Embryonic facial prominence (tissue), 1 donor: ENCODE measurements at regions not wholly inside any gene's neighbourhood (a gene's known extent, or its start where the extent isn't known, plus 50 kb on each side); places are given as distances from the start of the nearest gene placed in this dataset.
"Not testable (repeated sequence)": the region's sequence is repeated elsewhere in the genome, so short reads cannot be mapped to it uniquely, and the experiment has no call there.

Experiments
- DNase-seq: peaks from one replicate; pipeline ENCODE4 v3.0.0-alpha.2; 2016; ENCODE audit errors: extremely low spot score

DNA sequence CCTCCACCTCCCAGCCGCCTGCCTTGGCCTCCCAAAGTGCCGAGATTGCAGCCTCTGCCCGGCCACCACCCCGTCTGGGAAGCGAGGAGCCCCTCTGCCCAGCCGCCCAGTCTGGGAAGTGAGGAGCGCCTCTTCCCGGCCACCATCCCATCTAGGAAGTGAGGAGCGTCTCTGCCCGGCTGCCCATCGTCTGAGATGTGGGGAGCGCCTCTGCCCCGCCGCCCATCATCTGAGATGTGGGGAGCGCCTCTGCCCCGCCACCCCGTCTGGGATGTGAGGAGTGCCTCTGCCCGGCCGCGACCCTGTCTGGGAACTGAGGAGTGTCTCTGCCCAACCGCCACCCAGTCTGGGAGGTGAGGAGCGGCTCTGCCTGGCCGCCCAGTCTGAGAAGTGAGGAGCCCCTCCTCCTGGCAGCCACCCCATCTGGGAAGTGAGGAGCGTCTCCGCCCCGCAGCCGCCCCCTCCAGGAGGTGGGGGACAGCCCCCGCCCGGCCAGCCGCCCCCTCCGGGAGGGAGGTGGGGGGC, 296.3 kb downstream of the HNRNPD start:
- not testable (repeated sequence) for DNase-seq

DNA sequence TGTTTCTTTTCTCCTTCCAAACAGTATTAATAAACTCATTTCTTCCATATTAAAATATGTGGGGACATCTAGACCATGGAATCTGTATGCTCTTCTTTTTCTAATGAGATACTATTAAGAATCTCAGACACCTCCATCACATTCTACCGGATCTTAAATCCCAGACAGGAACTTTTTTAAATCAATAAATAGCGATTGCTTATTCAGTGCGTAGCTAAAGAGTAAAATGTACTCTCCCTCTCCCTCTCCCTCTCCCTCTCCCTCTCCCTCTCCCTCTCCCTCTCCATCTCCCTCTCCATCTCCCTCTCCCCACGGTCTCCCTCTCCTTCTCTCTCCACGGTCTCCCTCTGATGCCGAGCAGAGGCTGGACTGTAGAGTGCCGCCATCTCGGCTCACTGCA, 297.0 kb downstream of the HNRNPD start:
- DNase-seq = no peak

DNA sequence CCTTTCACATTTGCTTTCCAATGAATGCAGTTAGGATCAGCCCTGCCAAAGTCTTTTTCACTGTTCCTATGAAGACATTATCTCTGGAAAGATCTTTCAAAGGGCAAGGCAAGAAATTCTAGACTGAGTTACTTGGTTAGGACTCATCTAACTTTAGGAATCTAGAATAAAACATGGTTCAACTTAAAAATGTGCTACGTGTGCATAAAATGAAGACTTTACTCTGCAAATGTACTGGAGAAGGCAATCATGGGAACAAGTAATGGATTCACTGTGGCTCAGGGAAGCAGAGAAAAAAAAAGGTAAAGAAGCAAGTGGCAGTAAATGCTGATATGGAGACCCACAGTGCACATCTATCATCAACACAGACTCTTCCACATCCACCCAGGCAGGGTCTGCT, 297.4 kb downstream of the HNRNPD start:
- DNase-seq = no peak

DNA sequence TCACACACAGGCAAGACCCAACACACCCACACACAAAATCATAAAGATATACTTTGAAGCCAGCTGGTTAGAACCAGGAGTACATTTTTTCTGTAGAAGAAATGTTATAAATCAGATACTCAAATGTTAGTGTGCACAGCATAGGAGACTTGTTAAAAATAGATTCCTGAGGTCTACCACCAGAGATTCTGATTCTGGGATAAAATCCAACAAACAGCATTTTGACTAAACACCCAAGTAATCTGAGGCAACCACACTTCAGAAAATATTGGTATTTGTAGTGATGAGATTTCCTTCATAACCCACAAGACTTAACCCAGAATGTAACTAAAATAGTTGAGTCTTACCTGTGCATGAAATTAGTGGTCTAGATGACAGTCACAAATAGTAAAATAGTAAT, 301.8 kb downstream of the HNRNPD start:
- DNase-seq = no peak

DNA sequence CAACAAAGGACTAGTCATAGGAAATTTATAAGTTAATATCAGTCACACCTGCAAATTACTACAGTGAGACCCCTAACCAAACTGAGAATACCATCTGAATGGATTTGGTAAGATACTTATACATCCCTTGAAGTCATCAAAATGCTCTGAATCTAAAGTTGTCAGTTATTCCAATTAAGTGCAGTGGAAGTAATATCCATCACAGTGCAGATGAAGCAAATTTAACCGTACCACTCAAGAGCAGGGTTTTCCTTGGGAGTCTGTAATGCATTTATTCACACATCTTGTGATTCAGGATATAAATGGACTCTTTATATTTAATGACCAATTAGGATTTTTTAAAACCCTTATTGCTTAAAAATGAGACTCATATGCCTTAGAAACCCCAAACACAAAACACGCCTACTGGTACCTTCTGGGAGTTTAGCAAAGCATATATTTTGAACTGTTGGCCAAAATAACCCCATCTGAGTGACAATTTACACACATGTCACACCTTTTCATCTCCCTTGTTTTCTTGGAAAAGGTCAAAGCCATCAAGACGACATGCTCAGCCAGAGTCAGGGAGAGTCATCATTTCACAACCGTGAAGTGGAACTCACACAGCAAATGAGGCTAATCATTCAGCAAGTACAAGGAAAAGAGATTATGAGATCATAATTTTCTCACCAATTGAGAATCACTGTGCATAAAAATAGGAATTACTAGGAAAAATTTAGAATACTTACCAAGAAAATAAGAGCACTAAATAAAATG, 303.7 kb downstream of the HNRNPD start:
- no peak for DNase-seq

DNA sequence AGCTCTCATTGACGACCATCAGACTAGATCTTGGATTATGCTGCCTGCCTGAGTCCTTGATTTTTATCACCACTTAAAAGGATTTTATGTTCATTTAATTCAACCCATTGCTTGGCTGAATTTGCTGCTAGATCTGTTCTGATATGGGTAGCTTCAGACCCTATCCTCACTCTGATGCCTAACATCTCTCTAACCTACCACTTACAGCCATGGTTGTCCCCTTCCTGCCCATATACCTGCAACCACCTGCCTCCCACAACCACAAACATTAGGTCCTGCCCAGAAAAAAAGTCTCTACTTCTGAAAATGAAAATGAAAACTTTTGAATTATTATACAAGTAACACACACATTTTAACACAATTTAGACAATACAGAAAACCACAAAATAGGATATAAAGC, 310.8 kb downstream of the HNRNPD start:
- DNase-seq = no peak

DNA sequence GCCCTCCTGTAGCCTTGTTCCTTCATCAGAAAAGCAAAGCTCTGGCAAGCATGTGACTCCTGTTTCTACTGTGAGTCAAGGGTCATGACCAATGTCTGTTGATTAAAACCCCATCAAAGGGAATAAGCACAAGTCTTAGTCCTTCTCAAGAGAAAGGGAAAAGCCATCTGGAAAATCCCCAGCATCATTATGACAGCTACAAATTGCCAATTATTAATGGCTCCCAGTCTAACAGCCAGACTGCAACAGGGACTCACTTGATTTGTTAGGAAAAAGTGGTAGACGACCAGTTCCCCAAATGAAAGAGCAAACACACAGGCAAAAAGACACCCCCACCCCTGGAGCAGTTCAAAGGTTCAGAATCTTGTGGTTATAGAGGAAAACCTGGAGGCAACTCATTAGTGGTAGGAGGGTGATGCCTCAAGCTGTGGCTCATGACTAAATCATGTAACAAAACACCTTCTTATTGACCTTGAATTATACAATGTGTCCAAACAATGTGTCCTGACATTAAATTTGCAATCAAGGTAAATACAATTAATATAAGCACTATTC, 315.7 kb downstream of the HNRNPD start:
- DNase-seq = no peak

DNA sequence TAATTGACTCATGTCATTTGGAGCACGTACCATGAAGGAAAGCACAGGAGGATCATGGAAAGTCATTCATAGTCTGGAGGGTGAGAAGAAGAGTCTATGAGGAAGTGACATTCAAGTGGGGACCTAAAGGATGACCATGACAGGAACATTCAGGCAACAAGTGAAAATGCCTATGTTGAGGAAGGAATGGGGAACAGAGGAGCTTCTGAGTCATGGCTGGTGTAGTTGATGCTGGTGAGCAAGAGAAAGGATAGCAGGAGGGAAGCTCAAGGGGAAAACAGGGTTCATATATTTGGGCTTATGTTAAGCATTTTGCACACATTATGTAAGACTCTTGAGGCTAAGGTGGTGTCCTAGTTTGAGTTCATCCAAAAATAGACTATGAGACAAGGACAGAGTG, 318.6 kb downstream of the HNRNPD start:
- DNase-seq = no peak

DNA sequence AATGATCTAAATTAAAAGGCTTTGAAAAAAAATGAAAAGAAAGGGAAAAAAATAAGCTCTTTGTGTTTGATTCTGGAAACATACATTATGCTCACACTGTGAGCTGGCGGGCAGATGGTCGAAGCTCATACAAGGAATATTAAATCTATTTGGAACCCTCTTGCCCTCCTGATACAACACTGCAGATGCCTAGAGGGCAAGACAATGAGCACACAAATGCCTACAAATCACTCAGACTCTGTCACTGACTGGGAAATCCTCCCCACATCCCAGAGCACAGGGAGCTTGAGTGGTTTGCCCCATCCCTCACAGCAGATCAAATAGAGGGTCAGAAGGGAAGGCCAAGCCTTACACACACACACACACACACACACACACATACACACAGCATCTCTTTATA, 320.4 kb downstream of the HNRNPD start:
- DNase-seq = no peak

DNA sequence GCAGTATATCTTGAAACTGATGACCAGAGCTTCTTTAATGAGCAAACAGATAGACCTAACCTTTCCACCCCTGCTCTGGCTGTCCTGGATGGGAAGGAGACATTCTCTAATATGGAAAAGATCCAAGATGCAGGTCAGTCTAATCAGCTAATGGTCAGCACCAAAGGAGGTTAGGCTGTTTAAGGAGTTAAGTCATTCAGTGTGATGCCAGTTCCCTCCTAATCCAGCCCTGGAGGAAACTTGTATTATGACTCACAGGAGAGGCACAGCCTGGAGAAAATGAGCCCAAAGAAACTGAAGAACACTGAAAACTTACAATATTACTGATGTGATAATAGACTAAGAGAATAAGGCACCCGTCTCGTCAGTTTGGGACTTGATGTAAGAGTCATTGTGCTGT, 323.0 kb downstream of the HNRNPD start:
- no peak for DNase-seq

DNA sequence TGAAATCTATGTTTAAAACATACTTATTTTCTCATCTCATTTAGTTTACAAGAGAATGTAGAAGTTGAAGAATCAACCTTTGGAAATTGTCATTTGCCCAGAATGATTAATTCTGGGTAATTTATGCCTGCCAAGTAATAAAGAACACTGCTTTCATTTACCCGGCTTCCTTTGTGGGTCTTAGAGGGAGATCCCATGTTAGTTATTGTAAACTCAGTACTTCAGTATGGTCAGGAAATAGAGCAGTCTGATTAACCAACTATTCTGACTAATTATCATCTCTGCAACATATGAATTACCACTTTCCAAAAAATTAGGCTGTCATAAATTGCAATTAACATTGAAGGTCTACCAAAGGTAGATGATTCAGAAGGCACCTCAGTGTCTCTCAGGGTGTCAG, 324.5 kb downstream of the HNRNPD start:
- DNase-seq = no peak

DNA sequence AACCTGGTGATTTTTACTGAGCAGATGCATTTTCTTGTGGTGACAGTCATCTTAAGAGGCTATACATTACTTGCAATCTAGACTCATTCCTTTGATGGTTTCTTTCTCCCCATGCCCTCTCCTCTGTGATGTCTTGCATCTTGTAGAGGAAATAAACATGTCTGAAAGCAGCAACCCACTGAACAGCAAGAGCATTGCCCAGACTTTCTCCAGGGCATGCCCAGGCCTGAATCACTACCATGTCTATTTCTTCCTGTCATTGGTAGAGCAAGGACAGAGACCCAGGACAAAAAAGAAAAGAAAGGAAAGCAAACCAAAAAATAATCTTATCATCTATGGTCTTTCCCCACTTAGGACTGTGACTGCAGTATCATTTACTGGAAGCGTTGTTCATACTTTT, 326.1 kb downstream of the HNRNPD start:
- DNase-seq = no peak

DNA sequence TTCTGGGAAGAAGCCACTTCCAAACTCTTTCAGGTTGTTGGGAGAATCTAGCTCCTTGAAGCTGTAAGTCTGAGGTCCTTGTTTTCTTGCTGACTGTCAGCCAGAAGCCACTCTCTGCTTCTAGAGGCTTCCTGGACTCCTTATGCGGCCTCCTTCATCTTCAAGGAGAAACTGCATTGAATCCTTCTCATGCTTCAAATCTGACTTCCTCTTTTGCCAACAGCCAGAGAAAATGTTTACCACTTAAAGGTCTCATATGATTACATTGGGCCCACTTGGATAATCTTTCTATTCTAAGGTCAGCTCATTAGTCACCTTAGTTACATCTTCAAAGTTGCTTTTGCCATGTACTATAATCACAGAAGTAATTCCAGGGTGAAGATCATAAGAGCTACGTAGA, 327.0 kb downstream of the HNRNPD start:
- no peak for DNase-seq

DNA sequence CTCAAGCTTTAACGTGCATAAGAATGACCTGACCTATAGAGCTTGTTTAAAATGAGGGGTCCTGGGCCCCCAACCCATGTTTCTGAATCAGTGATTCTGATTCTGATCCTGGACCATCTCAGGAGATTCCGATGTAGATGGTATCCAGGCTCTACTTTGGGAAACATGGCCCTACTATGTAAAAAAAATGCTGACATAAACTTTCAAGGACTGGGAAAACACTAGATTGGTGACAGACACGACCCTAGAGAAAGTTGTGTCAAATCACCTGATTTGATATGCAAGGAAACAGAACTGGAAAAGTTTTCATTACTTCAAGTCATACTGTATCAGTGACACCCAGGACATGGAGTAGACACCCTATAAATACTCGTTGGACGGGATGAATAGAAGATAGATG, 328.5 kb downstream of the HNRNPD start:
- no peak for DNase-seq

DNA sequence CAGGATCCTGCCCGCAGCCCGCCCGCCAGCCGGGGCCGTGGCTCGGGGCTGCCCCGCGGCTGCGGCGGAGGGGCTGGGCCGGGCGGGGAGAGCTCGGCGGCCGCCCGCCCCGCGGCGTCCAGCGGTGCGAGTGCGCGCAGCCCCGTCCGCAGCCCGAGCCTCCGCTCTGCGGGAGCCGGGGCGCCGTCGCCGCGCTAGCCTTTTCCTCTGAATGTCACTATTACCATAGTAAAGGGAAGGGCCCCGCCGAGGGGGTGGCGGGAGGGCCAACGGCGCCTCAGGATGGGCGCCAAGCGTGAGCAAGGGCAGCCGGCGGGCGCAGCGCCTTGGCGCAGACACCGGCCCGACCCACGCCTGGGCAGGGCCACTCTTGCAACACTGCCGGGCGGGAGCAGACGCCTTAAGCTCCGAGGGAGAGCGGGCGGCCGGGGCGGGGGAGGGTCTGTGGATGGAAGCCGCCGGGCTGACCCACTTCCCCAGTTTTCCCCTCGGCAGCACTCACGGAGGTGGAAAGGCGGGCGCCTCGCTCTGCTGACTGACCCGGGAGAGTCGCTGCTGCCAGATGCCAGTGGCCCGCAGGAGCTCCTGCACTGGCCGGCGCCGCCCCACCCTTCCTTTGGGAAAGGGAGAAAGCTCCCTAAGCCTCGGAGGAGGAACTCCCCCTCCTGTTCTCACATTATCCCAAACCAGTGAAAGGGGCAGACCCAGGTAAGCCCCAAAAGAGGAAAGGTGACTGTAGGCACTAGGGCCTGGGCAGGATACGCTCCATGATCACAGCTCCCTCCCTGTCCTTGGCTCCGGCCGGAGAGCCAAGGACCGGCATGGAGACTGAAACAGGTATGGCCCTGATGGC, 329.4 kb downstream of the HNRNPD start:
- no peak for DNase-seq

DNA sequence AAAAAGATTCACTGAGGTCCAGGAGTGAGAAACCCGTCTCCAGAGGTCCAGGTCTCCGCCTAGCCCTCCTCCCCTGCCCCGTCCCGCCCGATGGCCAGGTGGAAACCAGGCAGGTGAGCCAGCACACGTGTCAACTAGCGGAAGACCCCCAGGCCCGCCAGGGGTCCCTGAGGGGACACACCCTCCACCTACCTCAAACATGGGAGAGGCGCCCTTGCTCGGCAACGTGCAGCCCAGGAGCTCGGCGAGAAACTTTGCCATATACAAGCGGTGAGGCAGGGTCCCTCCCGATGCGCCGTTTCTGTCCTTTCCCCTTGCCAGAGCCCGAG, 330.0 kb downstream of the HNRNPD start:
- DNase-seq = no peak

DNA sequence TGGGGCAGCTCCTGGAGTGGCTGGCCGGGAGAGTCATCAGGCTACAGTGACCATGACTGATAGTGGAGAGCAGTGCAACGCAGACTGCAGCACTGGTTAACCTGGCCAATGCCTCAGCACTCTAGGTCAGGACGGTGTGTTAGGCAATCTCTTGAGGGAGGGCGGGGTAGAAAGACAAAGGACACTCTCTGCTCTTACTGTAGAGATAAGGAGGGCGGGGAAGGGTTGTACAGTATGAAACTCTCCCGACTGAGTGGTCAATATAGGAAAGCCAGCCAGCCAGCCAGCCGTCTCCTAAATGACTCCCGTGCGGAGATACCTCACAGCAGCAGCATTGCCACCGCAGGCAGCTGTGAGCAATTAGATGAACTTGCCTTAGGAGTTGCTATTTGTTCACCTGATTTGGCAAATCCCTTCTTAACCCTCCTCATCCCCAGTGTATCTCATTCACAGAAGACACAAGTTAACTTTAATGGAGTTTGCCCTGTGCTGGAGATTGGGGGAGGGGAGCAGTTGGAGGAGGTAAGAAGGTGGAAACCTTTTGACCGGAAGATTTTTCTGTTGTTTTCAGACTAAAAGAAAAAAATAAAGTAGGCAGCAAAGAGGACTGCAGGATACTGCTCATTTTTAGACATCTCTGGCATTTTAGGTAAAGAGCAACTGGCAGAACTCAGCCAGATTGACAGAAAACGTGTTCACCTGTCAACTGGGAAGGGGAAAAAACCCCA, 330.5 kb downstream of the HNRNPD start:
- no peak for DNase-seq

DNA sequence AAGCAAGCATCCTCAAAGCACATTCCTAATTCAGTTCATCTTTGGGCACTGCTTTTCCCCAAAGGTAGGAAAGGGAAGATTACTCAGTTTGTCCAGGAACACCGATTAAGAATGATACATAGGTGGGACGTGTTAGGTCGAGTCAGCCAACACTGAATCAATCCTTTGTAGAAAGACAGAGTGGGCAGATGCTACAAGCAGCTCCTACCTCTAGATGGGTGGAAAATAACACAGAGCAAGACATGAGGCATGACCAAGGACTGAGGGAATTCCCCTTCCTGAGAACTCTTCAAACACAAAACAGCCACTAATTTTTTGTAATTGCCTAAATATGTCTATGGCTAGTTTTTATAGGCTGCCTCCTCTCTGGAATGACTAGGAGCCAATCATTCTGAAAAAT, 331.7 kb downstream of the HNRNPD start:
- DNase-seq = no peak

DNA sequence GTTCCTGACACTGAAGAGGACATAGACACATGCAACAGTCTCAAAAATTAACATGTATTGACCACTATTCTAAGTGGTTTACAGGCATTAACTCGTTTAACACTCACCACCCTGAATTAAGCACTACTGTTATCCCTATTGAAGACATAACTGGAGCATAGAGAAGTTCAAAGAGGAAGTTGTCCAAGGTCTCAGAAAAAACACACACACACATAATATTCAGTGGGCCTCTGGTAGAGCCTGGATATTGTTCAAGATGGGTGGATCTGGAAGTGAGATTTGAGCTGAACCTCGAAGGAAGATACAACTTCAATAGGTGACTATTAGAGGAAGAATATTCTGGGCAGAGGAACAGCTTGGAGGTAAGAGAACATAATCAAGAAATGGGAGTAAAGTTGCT, 334.9 kb downstream of the HNRNPD start:
- DNase-seq = no peak

DNA sequence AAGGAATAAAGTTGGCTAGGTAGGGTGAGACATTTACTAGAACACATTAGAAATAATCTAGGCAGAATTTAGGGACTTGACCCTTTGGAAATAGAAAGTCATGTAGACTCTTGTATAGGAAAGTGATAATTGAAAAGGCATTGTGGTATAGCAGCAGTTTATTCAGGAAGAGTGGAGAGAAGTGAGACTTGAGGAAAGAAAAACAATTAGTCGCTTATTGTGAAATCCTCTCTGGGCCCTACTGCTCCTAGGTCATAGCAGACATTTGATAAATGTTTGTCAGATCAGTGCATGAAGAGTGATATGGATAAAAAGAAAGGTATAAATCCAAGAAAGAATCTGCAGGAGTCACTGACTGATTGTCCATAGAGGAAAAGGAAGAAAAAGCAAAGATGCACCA, 337.6 kb downstream of the HNRNPD start:
- DNase-seq = no peak

DNA sequence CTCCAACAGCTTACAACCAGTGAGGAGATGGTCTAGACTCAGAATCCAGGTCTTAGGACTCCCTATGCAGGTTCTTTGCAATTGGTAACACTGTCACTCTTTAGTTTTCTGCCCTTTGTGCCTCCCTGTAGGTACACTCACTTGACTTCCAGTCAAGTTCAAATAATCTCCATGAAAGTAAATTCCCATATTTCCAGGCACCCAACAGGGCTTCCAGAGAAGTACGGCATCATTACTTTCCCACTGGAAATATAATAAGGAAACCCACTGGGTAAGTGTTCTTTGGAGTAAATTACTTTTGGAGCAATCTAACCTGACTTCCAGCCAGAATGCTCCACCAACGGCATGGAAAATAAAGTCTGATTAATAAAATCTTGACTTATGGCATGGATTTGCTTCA, 338.9 kb downstream of the HNRNPD start:
- no peak for DNase-seq

DNA sequence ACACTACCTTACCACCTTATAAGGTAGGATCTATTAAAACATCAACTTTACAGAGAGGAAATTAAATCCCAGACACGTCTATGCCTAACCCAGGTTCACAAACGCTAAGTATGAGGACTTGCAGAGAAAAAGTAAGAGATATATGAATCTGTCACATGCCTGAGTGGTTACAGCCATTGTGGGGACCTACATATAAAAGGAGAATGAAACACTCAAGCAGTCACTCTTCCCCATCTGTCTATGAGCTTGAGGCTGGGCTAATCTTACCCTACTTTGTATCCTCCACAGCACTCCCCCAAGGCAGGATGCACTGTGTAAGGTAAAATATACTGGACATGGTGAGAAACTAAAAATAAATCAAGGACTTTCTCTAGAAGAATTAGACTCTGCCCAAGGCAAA, 339.9 kb downstream of the HNRNPD start:
- DNase-seq = no peak
